Central memory CD4-positive, alpha-beta T cell (primary cell): ENCODE measurements at regions not wholly inside any gene's neighbourhood (a gene's known extent, or its start where the extent isn't known, plus 50 kb on each side); places are given as distances from the start of the nearest gene placed in this dataset.

Source experiments
- DNase-seq: peaks from one replicate; pipeline ENCODE4 v3.0.0; 2022

DNA sequence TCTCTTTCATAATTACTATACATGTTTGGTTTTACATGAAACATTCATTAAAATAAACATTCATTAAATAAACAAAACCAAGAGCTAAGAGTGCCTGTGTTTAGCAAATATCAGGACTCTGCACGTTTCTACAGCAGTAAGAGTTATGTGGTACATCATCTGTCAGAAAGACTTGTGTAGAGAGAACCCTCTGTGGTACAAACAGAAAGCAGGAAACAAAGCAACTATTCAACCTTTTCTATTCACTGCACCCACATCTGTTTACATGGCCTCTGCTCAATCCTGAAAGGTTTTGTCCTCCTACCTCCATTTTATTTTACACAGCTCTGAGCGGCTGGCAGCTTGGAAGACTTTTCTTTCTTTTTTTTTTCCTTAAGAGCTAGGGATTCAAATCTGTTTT is 90.7 kb upstream of the PCDH18 start:
- DNase-seq: no peak

GRCh38 chr4:137621056-137621455 is 88.8 kb upstream of the PCDH18 start:
- no peak for DNase-seq

DNA sequence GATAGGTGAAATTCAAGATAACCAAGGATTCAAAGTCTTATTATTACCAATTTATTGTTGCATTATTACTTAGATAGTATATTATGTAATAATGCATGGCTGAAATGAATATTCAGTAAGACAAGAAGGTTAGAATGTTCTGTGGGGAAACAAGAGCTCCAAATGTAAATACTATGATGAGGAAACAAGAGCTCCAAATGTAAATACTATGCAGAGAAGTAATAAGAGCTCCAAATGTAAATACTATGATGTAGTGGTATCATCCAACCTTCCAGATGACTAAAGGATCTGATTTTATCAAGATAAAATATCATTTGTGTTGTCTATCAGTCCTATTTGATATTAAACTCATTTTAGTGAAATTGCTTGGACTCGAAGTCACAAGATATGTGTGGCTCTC is 82.2 kb upstream of the PCDH18 start:
- DNase-seq: no peak

DNA sequence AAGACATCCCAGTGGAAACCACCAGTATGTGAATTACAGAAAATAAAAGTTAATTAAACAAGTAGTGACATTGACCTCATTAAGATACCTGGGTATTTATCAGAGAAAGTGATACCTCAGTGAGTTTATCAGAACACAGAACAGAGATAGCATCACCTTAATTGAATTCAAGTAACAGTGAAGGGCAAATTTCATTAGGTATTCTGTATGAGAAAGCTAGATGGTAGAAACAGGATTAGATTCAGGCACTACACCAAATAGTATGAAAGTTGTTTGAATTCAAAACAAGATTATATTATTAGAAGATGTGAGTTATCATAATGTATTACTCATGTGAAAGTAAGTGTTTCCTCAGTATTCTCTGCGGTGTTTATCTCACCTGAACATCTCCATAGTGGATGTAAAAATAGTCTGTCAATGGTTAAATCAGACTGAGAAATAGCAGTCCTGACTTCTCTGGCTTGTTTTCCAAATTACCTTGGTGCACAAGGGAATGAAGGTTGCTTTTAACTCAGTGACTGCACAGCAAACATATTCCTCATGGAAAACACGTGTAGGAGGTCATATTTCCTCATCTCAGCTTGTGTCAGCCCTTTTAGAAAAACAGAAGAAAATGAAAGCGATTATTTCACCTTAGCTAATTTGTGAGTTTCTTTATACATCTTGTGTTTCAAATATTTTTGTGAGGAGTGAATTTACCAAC is 79.9 kb upstream of the PCDH18 start:
- DNase-seq: no peak

GRCh38 chr4:137610960-137611359 is 78.7 kb upstream of the PCDH18 start:
- no peak for DNase-seq

GRCh38 chr4:137609718-137610430 is 77.6 kb upstream of the PCDH18 start:
- DNase-seq: no peak

- DNase-seq: no peak
These were observed 75.8 kb upstream of the PCDH18 start for GRCh38 chr4:137608085-137608484.

DNA sequence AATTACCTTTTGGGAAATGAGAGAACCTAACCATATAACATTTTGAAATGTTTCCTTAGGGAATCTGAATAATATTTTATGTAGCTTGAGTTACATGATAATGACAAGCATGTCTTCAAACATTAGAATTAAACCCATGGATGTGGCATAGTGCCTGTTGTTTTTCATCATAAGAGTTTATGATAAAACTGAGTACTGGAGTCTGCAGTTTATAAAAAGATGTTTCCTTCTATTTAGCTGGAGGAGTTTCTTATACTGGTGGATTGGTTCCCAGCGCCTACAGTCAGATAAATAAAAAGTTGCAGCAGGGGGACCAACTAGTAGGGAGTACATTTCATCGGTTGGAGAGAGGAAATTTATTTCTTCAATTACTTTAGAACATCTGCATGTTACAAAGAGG is 70.1 kb upstream of the PCDH18 start:
- no peak for DNase-seq

- DNase-seq: no peak
These were observed 69.6 kb upstream of the PCDH18 start for GRCh38 chr4:137601934-137602333.

- no peak for DNase-seq
These were observed 67.4 kb upstream of the PCDH18 start for GRCh38 chr4:137599734-137600133.

DNA sequence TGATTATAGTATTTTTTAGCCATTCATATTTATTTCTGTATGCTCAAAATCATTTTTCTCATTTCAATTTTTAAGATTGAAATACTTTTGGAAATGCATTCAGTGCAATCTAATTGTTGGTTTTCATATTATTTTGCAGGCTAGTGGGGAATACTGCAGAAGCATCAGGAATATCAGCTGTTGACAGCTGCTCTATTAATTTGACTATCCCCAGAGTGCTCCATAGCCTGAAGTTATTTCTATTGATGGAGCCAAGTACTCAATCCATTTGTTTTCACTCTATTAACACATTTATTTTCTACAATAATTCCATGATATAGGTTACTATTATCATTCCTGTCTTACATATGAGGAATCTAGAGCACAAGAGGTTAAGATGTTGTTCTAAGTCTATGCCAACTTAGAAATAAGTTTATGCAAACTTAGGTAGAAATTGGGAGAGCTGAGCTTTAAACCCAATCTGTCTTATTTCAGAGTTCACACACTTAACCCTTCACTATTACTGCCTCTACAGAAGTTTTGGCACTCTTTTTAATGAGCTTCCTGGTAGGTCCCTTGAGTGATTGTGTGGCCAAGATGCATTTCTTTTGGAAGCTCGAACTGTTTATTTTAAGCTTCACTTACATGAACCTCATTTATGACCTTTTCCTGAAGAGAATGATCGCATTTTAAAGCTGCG is 65.6 kb upstream of the PCDH18 start:
- no peak for DNase-seq

GRCh38 chr4:137587796-137588195 is 55.5 kb upstream of the PCDH18 start:
- DNase-seq: no peak

- no peak for DNase-seq
These were observed 51.4 kb upstream of the PCDH18 start for GRCh38 chr4:137583671-137584070.
